B cell (primary cell): ENCODE measurements at regions not wholly inside any gene's neighbourhood (a gene's known extent, or its start where the extent isn't known, plus 50 kb on each side); places are given as distances from the start of the nearest gene placed in this dataset.

Experiments
- EZH2 ChIP-seq: IDR thresholded peaks from 2 replicates; pipeline ENCODE4 v1.6.1; 2012; ENCODE audit warnings: borderline replicate concordance, low read depth, mild to moderate bottlenecking, moderate library complexity, low read length; ENCODE audit not compliant: insufficient read depth, poor library complexity, severe bottlenecking
- TF ChIP-seq, protein P1 (sequence below): fragments of 200-600 bp; IDR thresholded peaks from one replicate; pipeline ENCODE4 v1.8.0; 2022; ENCODE audit warnings: antibody characterized with exemption, mild to moderate bottlenecking

DNA sequence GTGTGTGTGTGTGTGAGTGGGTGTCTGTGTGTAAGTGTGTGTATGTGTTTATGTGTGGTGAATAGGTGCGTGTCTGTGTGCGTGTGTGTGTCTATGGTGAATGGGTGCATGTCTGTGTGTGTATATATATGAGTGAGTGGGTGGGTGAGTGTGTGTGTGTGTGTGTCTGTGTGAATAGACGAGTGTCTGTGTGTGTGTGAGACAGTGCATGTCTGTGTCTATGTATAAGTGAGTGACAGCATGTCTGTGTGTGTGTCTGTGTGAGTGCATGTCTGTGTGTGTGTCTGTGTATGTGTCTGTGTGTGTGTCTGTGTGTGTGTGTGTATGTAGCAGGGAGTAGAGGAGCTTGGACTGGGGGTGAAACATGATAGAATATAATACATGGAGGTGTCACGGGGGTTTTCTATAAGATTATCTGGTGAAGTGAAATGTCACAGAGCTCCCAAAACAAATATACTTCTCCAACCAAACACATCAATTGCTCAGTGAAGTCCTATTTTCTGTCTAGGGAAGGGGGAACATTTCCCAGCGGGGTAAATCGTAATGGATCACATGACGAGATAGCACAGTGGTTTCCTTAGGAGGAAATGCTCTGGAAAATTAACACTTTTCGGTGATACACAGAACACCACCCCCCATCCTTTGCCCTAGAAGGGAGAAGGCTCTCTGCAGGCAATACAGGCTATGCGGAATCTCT is 723.3 kb upstream of the CELF2 start:
- TF ChIP-seq, protein P1, sequence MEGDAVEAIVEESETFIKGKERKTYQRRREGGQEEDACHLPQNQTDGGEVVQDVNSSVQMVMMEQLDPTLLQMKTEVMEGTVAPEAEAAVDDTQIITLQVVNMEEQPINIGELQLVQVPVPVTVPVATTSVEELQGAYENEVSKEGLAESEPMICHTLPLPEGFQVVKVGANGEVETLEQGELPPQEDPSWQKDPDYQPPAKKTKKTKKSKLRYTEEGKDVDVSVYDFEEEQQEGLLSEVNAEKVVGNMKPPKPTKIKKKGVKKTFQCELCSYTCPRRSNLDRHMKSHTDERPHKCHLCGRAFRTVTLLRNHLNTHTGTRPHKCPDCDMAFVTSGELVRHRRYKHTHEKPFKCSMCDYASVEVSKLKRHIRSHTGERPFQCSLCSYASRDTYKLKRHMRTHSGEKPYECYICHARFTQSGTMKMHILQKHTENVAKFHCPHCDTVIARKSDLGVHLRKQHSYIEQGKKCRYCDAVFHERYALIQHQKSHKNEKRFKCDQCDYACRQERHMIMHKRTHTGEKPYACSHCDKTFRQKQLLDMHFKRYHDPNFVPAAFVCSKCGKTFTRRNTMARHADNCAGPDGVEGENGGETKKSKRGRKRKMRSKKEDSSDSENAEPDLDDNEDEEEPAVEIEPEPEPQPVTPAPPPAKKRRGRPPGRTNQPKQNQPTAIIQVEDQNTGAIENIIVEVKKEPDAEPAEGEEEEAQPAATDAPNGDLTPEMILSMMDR, result no peak
- no peak for TF ChIP-seq EZH2
